Right lobe of liver (tissue), 4 donors: ENCODE measurements at regions not wholly inside any gene's neighbourhood (a gene's known extent, or its start where the extent isn't known, plus 50 kb on each side); places are given as distances from the start of the nearest gene placed in this dataset.

Experiments used
- POLR2A ChIP-seq: fragments of 450-650 bp; IDR thresholded peaks from one replicate; pipeline ENCODE4 v1.6.1; 2017; ENCODE audit warnings: antibody characterized with exemption, mild to moderate bottlenecking
- TF ChIP-seq, protein P1 (sequence below), 4 donors: fragments of 200-600 bp in 3 of 4; fragments of 450-650 bp in 1 of 4; IDR thresholded peaks; one replicate each; pipeline versions ENCODE4 v1.5.1 to v1.8.0; 2016 to 2022; ENCODE audit warnings: antibody characterized with exemption in 4 of 4, mild to moderate bottlenecking in 2 of 4
- donor health status: DM: no; HTN: no; CAD: no.
- donor health status: DM: no; HTN: no; CAD: no.
- donor health status: DM: no; HTN: yes; CAD: no.

DNA sequence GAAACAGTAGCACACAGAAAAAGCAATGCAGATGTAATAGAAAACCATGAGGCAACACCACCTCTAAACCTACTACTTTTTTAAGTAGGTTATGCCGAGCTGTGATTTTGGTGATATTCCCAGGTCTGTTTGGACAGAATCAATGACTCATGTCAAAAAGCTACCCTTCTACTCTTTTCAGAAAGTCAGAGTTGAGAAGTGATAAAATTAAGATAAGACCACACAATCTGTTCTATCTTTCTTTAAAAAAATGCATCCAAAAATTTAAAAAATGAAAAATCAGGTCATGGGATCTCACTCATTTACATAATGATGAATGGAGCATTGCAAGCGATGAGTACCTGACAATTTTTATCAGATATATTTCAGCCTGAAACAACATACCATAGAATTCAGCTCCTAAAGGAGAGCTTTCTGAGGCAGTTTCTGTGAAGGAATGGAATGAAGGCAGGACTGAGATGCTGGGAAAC is 826.3 kb downstream of the BCL11A start:
- TF ChIP-seq, protein P1, sequence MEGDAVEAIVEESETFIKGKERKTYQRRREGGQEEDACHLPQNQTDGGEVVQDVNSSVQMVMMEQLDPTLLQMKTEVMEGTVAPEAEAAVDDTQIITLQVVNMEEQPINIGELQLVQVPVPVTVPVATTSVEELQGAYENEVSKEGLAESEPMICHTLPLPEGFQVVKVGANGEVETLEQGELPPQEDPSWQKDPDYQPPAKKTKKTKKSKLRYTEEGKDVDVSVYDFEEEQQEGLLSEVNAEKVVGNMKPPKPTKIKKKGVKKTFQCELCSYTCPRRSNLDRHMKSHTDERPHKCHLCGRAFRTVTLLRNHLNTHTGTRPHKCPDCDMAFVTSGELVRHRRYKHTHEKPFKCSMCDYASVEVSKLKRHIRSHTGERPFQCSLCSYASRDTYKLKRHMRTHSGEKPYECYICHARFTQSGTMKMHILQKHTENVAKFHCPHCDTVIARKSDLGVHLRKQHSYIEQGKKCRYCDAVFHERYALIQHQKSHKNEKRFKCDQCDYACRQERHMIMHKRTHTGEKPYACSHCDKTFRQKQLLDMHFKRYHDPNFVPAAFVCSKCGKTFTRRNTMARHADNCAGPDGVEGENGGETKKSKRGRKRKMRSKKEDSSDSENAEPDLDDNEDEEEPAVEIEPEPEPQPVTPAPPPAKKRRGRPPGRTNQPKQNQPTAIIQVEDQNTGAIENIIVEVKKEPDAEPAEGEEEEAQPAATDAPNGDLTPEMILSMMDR (IDR thresholded peaks at IDR 0.05), result no peak
- no peak for TF ChIP-seq POLR2A
